ENCODE measurements at regions not wholly inside any gene's neighbourhood (a gene's known extent, or its start where the extent isn't known, plus 50 kb on each side); places are given as distances from the start of the nearest gene placed in this dataset.

DNA sequence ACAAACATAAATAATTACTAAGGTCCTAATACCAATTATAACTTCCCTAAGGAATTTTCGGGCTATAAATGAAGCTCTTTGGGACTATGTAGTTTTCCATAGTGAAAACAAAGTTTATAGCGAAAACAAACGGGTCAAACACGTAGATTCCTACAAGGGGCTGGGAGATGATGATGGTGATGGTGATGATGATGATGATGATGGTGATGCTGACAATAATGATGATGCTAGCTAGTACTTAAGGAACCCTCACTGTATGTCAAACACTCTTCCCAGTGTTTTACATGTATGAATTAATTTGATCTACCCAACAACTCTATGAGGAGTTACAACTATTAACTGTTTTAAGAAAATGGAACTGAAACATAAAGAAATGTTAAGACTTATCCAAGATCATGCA, 63.7 kb upstream of the PIK3R1 start:
- TF ChIP-seq EZH2 (IDR thresholded peaks at IDR 0.05; ENCODE audit: borderline replicate concordance, low read depth, low read length, severe bottlenecking) (no peak), POLR2A (IDR thresholded peaks at IDR 0.05; ENCODE audit: low read depth, low read length) (no peak), POLR2AphosphoS5 (IDR thresholded peaks at IDR 0.05; ENCODE audit: insufficient read depth, low read depth, low read length) (no peak), JUN (IDR thresholded peaks at IDR 0.05; ENCODE audit: borderline replicate concordance, insufficient read depth, insufficient read length, low read depth) (no peak), MYC (IDR thresholded peaks at IDR 0.05; ENCODE audit: low read depth, low read length) (no peak)
- TF ChIP-seq, protein P1, sequence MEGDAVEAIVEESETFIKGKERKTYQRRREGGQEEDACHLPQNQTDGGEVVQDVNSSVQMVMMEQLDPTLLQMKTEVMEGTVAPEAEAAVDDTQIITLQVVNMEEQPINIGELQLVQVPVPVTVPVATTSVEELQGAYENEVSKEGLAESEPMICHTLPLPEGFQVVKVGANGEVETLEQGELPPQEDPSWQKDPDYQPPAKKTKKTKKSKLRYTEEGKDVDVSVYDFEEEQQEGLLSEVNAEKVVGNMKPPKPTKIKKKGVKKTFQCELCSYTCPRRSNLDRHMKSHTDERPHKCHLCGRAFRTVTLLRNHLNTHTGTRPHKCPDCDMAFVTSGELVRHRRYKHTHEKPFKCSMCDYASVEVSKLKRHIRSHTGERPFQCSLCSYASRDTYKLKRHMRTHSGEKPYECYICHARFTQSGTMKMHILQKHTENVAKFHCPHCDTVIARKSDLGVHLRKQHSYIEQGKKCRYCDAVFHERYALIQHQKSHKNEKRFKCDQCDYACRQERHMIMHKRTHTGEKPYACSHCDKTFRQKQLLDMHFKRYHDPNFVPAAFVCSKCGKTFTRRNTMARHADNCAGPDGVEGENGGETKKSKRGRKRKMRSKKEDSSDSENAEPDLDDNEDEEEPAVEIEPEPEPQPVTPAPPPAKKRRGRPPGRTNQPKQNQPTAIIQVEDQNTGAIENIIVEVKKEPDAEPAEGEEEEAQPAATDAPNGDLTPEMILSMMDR (IDR thresholded peaks at IDR 0.05; ENCODE audit: extremely low read depth in 1 of 2, insufficient read depth in 1 of 2, low read depth in 1 of 2, low read length in 2 of 2): no peak

All from endothelial cell of umbilical vein (primary cell).